GM12865 (cell line): ENCODE measurements at regions not wholly inside any gene's neighbourhood (a gene's known extent, or its start where the extent isn't known, plus 50 kb on each side); places are given as distances from the start of the nearest gene placed in this dataset.

Experiments used
- DNase-seq: peaks from one replicate; pipeline ENCODE4 v3.0.0; 2010; ENCODE audit warnings: low read depth
- H3K4me3 ChIP-seq: 2 replicates; pipeline ENCODE4 v1.5.1; 2011; ENCODE audit warnings: mild to moderate bottlenecking, low read depth, low read length, control low read depth
- TF ChIP-seq, protein P1 (sequence below): IDR thresholded peaks from 2 replicates; pipeline ENCODE4 v1.5.1; 2011; ENCODE audit warnings: low read length, control low read depth, low read depth, inconsistent platforms; ENCODE audit not compliant: insufficient read depth; ENCODE audit errors: missing control alignments

DNA sequence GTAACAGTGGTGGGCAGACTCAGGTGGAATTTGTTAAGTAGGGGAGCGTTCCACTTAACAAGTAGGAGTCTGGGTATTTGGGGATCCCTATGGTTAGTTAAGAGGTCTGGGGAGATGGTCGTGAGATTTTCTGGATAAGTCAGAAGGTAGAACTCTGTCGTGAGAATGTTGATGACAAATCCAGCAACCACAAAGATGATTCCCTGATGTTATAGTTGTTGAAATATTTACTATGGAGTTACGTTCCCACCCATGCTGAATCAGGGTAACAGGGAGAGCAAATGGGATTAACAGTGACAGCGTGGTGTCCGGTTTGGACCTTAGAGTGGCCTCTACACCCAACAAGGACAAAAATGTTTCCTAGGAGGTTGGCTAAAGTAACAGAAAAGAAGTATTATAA lies 110.8 kb downstream of the MFSD1 start:
- H3K4me3 ChIP-seq, result no peak overlapping the region
- no peak for DNase-seq
- TF ChIP-seq, protein P1, sequence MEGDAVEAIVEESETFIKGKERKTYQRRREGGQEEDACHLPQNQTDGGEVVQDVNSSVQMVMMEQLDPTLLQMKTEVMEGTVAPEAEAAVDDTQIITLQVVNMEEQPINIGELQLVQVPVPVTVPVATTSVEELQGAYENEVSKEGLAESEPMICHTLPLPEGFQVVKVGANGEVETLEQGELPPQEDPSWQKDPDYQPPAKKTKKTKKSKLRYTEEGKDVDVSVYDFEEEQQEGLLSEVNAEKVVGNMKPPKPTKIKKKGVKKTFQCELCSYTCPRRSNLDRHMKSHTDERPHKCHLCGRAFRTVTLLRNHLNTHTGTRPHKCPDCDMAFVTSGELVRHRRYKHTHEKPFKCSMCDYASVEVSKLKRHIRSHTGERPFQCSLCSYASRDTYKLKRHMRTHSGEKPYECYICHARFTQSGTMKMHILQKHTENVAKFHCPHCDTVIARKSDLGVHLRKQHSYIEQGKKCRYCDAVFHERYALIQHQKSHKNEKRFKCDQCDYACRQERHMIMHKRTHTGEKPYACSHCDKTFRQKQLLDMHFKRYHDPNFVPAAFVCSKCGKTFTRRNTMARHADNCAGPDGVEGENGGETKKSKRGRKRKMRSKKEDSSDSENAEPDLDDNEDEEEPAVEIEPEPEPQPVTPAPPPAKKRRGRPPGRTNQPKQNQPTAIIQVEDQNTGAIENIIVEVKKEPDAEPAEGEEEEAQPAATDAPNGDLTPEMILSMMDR, result no peak

DNA sequence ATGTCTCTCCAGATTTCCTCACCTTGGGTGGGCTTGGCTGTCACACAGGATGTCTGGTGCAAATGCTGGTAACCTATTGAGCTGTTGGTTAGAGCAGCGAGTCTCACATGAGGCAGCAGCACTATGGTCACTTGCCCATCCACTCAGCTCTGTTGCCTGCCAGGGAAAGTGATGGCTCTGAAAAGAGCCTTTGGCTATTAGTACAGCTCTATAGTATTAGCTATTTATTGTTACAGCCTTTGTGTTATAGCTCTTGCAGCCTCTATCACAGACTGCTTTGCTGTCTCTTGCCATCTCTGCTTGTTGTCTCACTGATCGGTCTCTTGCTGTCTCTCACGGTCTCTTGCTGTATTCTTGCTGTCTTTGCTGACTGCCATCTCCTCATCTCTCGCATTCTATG lies 114.3 kb downstream of the MFSD1 start:
- DNase-seq, result no peak
- TF ChIP-seq, protein P1, result no peak
- H3K4me3 ChIP-seq, result no peak overlapping the region

DNA sequence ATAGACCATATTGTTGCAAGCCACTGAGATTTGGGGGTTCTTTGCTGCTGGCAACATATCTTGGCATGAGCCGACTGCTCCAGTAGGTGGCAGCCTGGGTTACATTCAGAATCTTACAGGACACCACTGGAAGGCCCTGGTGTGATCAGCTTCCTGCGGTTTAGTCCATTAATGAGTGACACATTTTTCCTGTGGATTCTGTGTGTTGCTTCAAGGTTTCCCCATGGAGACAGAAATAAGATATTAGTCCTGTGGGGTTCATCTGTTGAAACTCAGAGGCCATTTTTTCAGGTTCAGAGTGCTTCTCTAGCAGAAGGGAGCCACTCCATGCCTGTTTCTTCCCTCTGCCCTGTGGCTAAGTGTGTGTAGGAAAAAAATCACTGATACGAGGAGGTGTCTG lies 116.2 kb downstream of the MFSD1 start:
- peak; percentile 64 for DNase-seq
- TF ChIP-seq, protein P1, result peak; percentile 75
- no peak overlapping the region for H3K4me3 ChIP-seq

DNA sequence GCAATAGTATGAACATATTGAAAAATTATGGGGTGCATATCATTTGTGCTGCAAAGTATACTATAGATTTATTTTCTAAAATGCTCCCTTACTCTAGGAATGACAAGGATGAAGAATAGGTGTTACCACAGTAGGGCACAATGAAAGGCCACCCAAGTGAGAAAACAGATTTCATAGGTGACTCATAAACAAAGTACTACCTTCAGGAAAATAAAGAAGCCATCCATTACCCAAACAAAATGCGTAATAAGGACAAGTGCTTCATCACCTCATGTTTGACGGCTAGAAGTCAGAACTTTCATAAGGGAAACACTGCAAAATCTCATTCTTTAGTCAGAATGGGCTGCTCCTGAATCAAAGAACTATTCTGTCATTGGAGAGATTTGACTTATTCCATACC lies 116.6 kb downstream of the MFSD1 start:
- TF ChIP-seq, protein P1, result no peak

DNA sequence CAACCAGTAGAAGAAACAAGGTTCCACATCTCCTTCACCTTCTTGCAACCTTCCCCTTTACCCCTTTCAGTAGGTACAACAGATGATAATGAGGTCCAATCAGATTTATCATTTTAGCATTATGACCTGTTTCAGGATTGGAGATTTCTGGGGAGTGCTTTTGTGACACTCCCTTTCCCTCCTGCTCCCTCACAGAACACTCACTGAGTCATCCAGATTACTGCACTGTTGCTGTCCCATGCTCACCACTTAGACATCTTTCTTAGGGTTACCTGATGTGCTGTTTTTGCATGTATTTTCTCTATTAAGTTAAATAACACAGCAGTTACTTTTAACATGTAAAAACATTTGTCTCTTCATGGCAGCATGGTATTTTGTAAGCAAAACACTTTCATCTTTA lies 118.5 kb downstream of the MFSD1 start:
- no peak for DNase-seq
- TF ChIP-seq, protein P1, result no peak
- H3K4me3 ChIP-seq, result no peak overlapping the region

More for the DNA sequence above, 116.6 kb downstream of the MFSD1 start:
- H3K4me3 ChIP-seq, result no peak overlapping the region
- DNase-seq, result no peak

DNA sequence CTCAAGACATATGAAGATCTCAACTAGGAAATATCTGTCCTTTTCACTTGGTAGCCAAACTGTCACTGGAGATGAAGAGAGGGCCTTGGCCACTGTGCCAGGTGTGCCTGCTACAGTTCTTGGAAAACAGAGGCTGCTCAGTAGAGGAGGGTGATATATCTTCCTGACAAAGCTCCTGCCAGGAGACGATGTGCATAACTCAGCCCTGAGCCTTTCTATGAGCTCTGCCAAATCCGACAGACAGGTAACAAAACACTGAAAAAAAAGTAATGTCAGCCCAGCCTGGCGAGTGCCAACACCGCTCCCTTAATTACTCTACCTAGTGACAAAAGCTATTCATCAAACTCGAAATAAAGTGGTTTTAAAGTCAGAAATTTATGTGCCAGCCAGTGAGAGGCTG lies 123.2 kb downstream of the MFSD1 start:
- no peak for DNase-seq
- TF ChIP-seq, protein P1, result no peak
- H3K4me3 ChIP-seq, result no peak overlapping the region

DNA sequence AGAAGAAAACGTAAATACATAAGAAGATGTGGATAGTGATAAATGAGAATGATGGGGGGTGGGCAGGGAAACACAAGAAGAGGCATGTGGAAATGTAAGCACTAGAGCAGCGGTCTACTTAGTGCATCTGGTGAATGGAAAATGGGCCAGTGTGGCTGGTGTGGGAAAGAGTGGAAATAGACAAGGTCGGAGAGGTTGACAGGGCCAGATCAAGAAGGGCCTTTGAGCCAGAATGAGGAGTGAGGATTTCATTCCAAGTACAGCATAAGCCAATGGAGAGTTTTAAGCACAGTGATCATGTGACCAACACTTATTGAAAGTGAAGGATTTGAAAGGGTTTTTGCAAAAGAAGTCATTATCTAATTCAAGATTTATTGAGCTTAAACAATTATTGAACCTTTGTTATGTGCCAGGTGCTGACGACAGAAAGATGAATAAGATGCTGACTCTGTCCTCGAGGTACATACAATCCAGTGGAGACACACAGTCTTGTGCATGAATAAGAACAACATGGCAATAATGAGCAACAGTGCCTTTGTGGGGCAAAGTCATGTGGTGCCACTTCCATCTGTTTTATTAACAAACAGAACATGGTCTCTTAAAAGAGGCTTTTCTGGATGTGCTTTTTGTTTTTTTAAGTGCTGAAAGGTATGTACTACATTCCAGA lies 124.1 kb downstream of the MFSD1 start:
- TF ChIP-seq, protein P1, result no peak
- H3K4me3 ChIP-seq, result no peak overlapping the region
- DNase-seq, result no peak
